SK-N-SH (cell line): ENCODE measurements at regions not wholly inside any gene's neighbourhood (a gene's known extent, or its start where the extent isn't known, plus 50 kb on each side); places are given as distances from the start of the nearest gene placed in this dataset.

ENCODE experiments used
- CTCF ChIA-PET: fragments of 300-600, 350-600 bp; formaldehyde crosslinking; extraction: SDS; loops from one replicate; lab custom pipeline; 2021; lab: Yijun Ruan, JAX
- POLR2A ChIA-PET: fragments of 350-600 bp; sonication (Branson Sonifier 250); formaldehyde crosslinking; extraction: SDS; loops from one replicate; lab custom pipeline; 2020; ENCODE audit warnings: antibody characterized with exemption, inconsistent platforms; lab: Yijun Ruan, JAX
- DNase-seq: peaks from one replicate; pipeline ENCODE4 v3.0.0; 2012
- H2AFZ ChIP-seq: fragments of 200-600 bp; sonication (generic); 2 replicates; pipeline ENCODE4 v1.8.1; 2016; ENCODE audit warnings: antibody characterized with exemption, mild to moderate bottlenecking, low read depth
- H3F3A ChIP-seq: fragments of 200-600 bp; sonication (generic); replicated peaks from 2 replicates; pipeline ENCODE3; 2016; ENCODE audit warnings: antibody characterized with exemption, mild to moderate bottlenecking; ENCODE audit not compliant: insufficient read depth
- H3K27ac ChIP-seq, 2 experiments: fragments of 200-500 bp in 1 of 2; fragments of 200-600 bp in 1 of 2; sonication (Bioruptor generic) in 1 of 2; sonication (generic), shearing (Covaris generic) in 1 of 2; 2 replicates each; pipeline versions ENCODE4 v1.5.1 to v1.6.1; 2014 to 2016; ENCODE audit warnings: low read depth in 2 of 2, inconsistent platforms in 1 of 2, low read length in 1 of 2, mild to moderate bottlenecking in 1 of 2, mixed read lengths in 1 of 2
- H3K27me3 ChIP-seq: fragments of 200-600 bp; sonication (generic), shearing (Covaris generic); 2 replicates; pipeline ENCODE4 v1.6.1; 2016; ENCODE audit warnings: mixed run types; ENCODE audit not compliant: insufficient read depth
- H3K36me3 ChIP-seq, 2 experiments: fragments of 200-500 bp in 1 of 2; fragments of 200-600 bp in 1 of 2; sonication (Bioruptor generic) in 1 of 2; sonication (generic) in 1 of 2; replicated peaks in 1 of 2; 2 replicates each; pipeline versions ENCODE3 to v1.5.1; 2014 to 2016; ENCODE audit warnings: low read length in 1 of 2, mild to moderate bottlenecking in 1 of 2; ENCODE audit not compliant: insufficient read depth in 2 of 2, control insufficient read depth in 1 of 2
- H3K4me1 ChIP-seq, 2 experiments: fragments of 200-500 bp in 1 of 2; fragments of 200-600 bp in 1 of 2; sonication (Bioruptor generic) in 1 of 2; sonication (generic), shearing (Covaris generic) in 1 of 2; 2 replicates each; pipeline versions ENCODE4 v1.5.1 to v1.6.1; 2014 to 2016; ENCODE audit warnings: low read depth in 1 of 2, low read length in 1 of 2, mixed run types in 1 of 2; ENCODE audit not compliant: insufficient read depth in 2 of 2, control insufficient read depth in 1 of 2
- H3K4me2 ChIP-seq: fragments of 200-600 bp; sonication (generic), shearing (Covaris generic); 2 replicates; pipeline ENCODE4 v1.6.1; 2017; ENCODE audit warnings: mixed run types
- H3K4me3 ChIP-seq, 2 experiments: fragments of 200-500 bp in 1 of 2; fragments of 200-600 bp in 1 of 2; sonication (Bioruptor generic) in 1 of 2; sonication (generic), shearing (Covaris generic) in 1 of 2; 2 replicates each; pipeline versions ENCODE4 v1.5.1 to v1.8.1; 2014 to 2016; ENCODE audit warnings: low read depth in 2 of 2, inconsistent platforms in 1 of 2, low read length in 1 of 2, mild to moderate bottlenecking in 1 of 2, mixed read lengths in 1 of 2, moderate library complexity in 1 of 2
- H3K79me2 ChIP-seq: fragments of 200-600 bp; sonication (generic); 2 replicates; pipeline ENCODE4 v1.8.1; 2017; ENCODE audit warnings: mild to moderate bottlenecking; ENCODE audit not compliant: insufficient read depth
- H3K9ac ChIP-seq: fragments of 200-600 bp; sonication (generic); 2 replicates; pipeline ENCODE4 v1.6.1; 2017; ENCODE audit warnings: mixed run types
- H3K9me2 ChIP-seq: fragments of 200-600 bp; sonication (generic); 2 replicates; pipeline ENCODE4 v1.6.1; 2017; ENCODE audit warnings: mixed run types
- H3K9me3 ChIP-seq: fragments of 200-600 bp; sonication (generic); 2 replicates; pipeline ENCODE4 v1.6.1; 2017; ENCODE audit warnings: mixed run types, mild to moderate bottlenecking, moderate library complexity
- H4K20me1 ChIP-seq: fragments of 200-600 bp; sonication (generic); 2 replicates; pipeline ENCODE4 v1.6.1; 2017; ENCODE audit warnings: mild to moderate bottlenecking, mixed run types; ENCODE audit not compliant: insufficient read depth
- ELF1 ChIP-seq: IDR thresholded peaks from 2 replicates; pipeline ENCODE4 v1.4.0; 2012
- EZH2phosphoT487 ChIP-seq: fragments of 200-600 bp; sonication (generic); IDR thresholded peaks from 2 replicates; pipeline ENCODE4 v1.6.1; 2017; ENCODE audit warnings: low read depth, mixed run types, mild to moderate bottlenecking, antibody characterized with exemption, moderate library complexity, borderline replicate concordance
- FOXM1 ChIP-seq: IDR thresholded peaks from 2 replicates; pipeline ENCODE4 v1.4.0; 2012; ENCODE audit warnings: low read depth, mild to moderate bottlenecking
- GABPA ChIP-seq: IDR thresholded peaks from 2 replicates; pipeline ENCODE4 v1.4.0; 2012; ENCODE audit warnings: low read depth, mild to moderate bottlenecking
- MXI1 ChIP-seq: IDR thresholded peaks from 2 replicates; pipeline ENCODE4 v1.6.1; 2012; ENCODE audit warnings: mild to moderate bottlenecking, low read depth, low read length, improper control_type of control experiment
- NRF1 ChIP-seq: IDR thresholded peaks from 2 replicates; pipeline ENCODE4 v1.6.1; 2012; ENCODE audit warnings: low read depth, mild to moderate bottlenecking, low read length
- RAD21 ChIP-seq: IDR thresholded peaks from 2 replicates; pipeline ENCODE4 v1.6.1; 2012; ENCODE audit warnings: mild to moderate bottlenecking, low read length
- RCOR1 ChIP-seq: fragments of 150-350 bp; IDR thresholded peaks from 2 replicates; pipeline ENCODE4 v1.6.1; 2017; ENCODE audit warnings: antibody characterized with exemption, low read length
- RXRA ChIP-seq: IDR thresholded peaks from 2 replicates; pipeline ENCODE4 v1.4.0; 2012; ENCODE audit warnings: low read depth, mild to moderate bottlenecking, borderline replicate concordance
- WGBS: methylation state at CpG from one replicate; pipeline ENCODE4 v1.1.6; 2017; ENCODE audit warnings: low lambda C conversion rate; 5-methylcytosine and 5-hydroxymethylcytosine counted together
- TF ChIP-seq, protein P1 (sequence below): fragments of 150-350 bp; IDR thresholded peaks from 2 replicates; pipeline ENCODE4 v1.6.1; 2017; ENCODE audit warnings: antibody characterized with exemption, low read length, low read depth, borderline replicate concordance
- TF ChIP-seq, protein P2 (sequence below): fragments of 200-600 bp; sonication (generic); IDR thresholded peaks from 2 replicates; pipeline ENCODE4 v1.6.1; 2017; ENCODE audit warnings: antibody characterized with exemption, mild to moderate bottlenecking, moderate library complexity
- TF ChIP-seq, protein P3 (sequence below): IDR thresholded peaks from 2 replicates; pipeline ENCODE4 v1.4.0; 2012; ENCODE audit warnings: low read depth, borderline replicate concordance
- TF ChIP-seq, protein P4 (sequence below): IDR thresholded peaks from 2 replicates; pipeline ENCODE4 v1.4.0; 2012; ENCODE audit warnings: low read depth, borderline replicate concordance
- TF ChIP-seq, protein P5 (sequence below): IDR thresholded peaks from 2 replicates; pipeline ENCODE4 v1.4.0; 2012; ENCODE audit warnings: low read depth

DNA sequence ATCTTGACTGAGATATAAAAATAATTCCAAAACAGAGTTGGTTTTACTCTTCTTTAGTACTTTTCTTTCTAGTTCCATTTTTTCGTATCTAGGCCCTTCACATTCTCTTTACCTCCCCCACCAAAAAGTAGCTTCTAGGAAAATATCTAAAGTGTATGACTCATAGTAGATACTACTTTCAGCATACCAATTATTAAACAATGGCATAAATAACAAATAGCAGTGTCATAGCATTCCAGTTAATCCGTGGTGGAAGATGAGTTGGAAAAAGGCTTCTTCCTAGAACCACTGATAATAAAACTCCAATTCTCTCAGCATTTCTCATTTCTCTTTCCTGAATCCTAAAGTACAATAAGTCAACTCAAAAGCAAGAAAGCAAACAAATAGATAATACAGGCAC lies 859.0 kb upstream of the B3GALT2 start (continued):
- TF ChIP-seq, protein P1, sequence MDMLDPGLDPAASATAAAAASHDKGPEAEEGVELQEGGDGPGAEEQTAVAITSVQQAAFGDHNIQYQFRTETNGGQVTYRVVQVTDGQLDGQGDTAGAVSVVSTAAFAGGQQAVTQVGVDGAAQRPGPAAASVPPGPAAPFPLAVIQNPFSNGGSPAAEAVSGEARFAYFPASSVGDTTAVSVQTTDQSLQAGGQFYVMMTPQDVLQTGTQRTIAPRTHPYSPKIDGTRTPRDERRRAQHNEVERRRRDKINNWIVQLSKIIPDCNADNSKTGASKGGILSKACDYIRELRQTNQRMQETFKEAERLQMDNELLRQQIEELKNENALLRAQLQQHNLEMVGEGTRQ = no peak
- TF ChIP-seq RXRA = no peak
- no peak for TF ChIP-seq ELF1
- no peak for TF ChIP-seq FOXM1
- no peak for TF ChIP-seq RCOR1
- TF ChIP-seq, protein P2, sequence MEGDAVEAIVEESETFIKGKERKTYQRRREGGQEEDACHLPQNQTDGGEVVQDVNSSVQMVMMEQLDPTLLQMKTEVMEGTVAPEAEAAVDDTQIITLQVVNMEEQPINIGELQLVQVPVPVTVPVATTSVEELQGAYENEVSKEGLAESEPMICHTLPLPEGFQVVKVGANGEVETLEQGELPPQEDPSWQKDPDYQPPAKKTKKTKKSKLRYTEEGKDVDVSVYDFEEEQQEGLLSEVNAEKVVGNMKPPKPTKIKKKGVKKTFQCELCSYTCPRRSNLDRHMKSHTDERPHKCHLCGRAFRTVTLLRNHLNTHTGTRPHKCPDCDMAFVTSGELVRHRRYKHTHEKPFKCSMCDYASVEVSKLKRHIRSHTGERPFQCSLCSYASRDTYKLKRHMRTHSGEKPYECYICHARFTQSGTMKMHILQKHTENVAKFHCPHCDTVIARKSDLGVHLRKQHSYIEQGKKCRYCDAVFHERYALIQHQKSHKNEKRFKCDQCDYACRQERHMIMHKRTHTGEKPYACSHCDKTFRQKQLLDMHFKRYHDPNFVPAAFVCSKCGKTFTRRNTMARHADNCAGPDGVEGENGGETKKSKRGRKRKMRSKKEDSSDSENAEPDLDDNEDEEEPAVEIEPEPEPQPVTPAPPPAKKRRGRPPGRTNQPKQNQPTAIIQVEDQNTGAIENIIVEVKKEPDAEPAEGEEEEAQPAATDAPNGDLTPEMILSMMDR = no peak
- no peak for TF ChIP-seq NRF1

DNA sequence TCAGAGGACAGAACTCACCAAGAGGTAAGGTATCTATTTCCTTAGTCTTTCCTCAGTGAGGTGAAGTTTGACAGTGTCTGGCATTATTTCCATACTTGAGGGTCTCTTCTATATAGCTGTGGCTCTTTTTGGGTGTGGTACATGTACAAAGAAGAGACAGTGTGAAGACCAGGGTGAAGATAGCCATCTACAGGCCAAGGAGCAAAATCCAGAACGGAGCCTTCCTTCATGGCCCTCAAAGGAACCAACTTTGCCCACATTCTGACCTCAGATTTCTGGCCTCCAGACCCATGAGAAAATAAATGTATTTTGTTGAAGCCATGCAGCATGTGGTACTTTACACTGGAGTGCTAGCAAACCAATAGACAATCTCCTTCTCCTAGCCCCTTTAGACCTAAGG lies 858.5 kb upstream of the B3GALT2 start:
- TF ChIP-seq RAD21 = no peak
- no peak for TF ChIP-seq GABPA
- TF ChIP-seq, protein P3, sequence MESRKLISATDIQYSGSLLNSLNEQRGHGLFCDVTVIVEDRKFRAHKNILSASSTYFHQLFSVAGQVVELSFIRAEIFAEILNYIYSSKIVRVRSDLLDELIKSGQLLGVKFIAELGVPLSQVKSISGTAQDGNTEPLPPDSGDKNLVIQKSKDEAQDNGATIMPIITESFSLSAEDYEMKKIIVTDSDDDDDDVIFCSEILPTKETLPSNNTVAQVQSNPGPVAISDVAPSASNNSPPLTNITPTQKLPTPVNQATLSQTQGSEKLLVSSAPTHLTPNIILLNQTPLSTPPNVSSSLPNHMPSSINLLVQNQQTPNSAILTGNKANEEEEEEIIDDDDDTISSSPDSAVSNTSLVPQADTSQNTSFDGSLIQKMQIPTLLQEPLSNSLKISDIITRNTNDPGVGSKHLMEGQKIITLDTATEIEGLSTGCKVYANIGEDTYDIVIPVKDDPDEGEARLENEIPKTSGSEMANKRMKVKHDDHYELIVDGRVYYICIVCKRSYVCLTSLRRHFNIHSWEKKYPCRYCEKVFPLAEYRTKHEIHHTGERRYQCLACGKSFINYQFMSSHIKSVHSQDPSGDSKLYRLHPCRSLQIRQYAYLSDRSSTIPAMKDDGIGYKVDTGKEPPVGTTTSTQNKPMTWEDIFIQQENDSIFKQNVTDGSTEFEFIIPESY = no peak
- no peak for TF ChIP-seq ELF1
- TF ChIP-seq MXI1 = no peak
- no peak for TF ChIP-seq EZH2phosphoT487
- TF ChIP-seq, protein P4, sequence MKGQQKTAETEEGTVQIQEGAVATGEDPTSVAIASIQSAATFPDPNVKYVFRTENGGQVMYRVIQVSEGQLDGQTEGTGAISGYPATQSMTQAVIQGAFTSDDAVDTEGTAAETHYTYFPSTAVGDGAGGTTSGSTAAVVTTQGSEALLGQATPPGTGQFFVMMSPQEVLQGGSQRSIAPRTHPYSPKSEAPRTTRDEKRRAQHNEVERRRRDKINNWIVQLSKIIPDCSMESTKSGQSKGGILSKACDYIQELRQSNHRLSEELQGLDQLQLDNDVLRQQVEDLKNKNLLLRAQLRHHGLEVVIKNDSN = no peak
- TF ChIP-seq, protein P5, sequence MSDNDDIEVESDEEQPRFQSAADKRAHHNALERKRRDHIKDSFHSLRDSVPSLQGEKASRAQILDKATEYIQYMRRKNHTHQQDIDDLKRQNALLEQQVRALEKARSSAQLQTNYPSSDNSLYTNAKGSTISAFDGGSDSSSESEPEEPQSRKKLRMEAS = no peak
- POLR2A ChIA-PET = no interaction called here
- no peaks in the 10 kb centered on the region for H3K27me3 ChIP-seq
- CTCF ChIA-PET = no interaction called here
- H4K20me1 ChIP-seq = no peaks in the 10 kb centered on the region
- DNase-seq = no peak
- 22% methylated on average over 1 of the region's 1 CpG for WGBS
- H2AFZ ChIP-seq = 0 out of 2 replicates have a peak overlapping the region, but pooled peaks have one; percentile 37
- peaks cover 22% of the 10 kb centered on the region for H3F3A ChIP-seq
- H3K9me3 ChIP-seq = no peaks in the 10 kb centered on the region
- H3K9ac ChIP-seq = no peak overlapping the region
- H3K36me3 ChIP-seq = no peaks in the 10 kb centered on the region
- no peak overlapping the region for H3K4me2 ChIP-seq
- no peaks in the 10 kb centered on the region for H3K79me2 ChIP-seq
- no peaks in the 10 kb centered on the region for H3K9me2 ChIP-seq
- H3K27ac ChIP-seq = peak overlapping the region in 1 of 2 experiments; percentile 58; a peak in 3 of 4 replicates
- H3K4me1 ChIP-seq = no peaks in the 10 kb centered on the region; a peak in 2 of 4 replicates
- H3K4me3 ChIP-seq = no peak overlapping the region
